Heart left ventricle (tissue), 16 donors: ENCODE measurements at regions not wholly inside any gene's neighbourhood (a gene's known extent, or its start where the extent isn't known, plus 50 kb on each side); places are given as distances from the start of the nearest gene placed in this dataset.

Experiments used
- ATAC-seq, 4 donors: fragments of 200-7000 bp; cut with Tn5 transposase; one replicate each; pipeline ENCODE4 v1.9.1; 2020 to 2022; ENCODE audit warnings: moderate library complexity in 4 of 4, mild to moderate bottlenecking in 3 of 4, moderate number of reproducible peaks in 1 of 4
- DNase-seq, 5 donors: peaks; one replicate each; pipeline ENCODE4 v3.0.0-alpha.2; 2020
- H3K27ac ChIP-seq, 12 donors: fragments of 200-600 bp; sonication (generic) in 4 of 12; one replicate each; pipeline versions ENCODE4 v1.5.0 to v1.8.0; 2016 to 2022; ENCODE audit warnings: mild to moderate bottlenecking in 2 of 12
- H3K27me3 ChIP-seq, 9 donors: fragments of 200-600 bp; sonication (generic) in 2 of 9; one replicate each; pipeline versions ENCODE4 v1.5.1 to v1.8.0; 2016 to 2022; ENCODE audit warnings: mild to moderate bottlenecking in 3 of 9
- H3K36me3 ChIP-seq, 9 donors: fragments of 200-600 bp; sonication (generic) in 2 of 9; one replicate each; pipeline versions ENCODE4 v1.5.0 to v1.8.0; 2018 to 2022; ENCODE audit warnings: mild to moderate bottlenecking in 2 of 9
- H3K4me1 ChIP-seq, 12 donors: fragments of 200-600 bp; sonication (generic) in 4 of 12; one replicate each; pipeline versions ENCODE4 v1.5.0 to v1.8.0; 2016 to 2022; ENCODE audit warnings: mild to moderate bottlenecking in 3 of 12
- H3K4me3 ChIP-seq, 12 donors: fragments of 200-600 bp; sonication (generic) in 4 of 12; one replicate each; pipeline versions ENCODE4 v1.5.0 to v1.8.0; 2017 to 2022; ENCODE audit warnings: mild to moderate bottlenecking in 9 of 12, moderate library complexity in 4 of 12
- H3K9me3 ChIP-seq, 12 donors: fragments of 200-600 bp; sonication (generic) in 4 of 12; one replicate each; pipeline versions ENCODE4 v1.5.0 to v1.8.0; 2016 to 2022; ENCODE audit warnings: mild to moderate bottlenecking in 1 of 12
- POLR2A ChIP-seq, 2 donors: fragments of 450-650 bp; IDR thresholded peaks; one replicate each; pipeline ENCODE4 v1.6.1; 2017; ENCODE audit warnings: antibody characterized with exemption in 2 of 2, mild to moderate bottlenecking in 2 of 2, moderate library complexity in 2 of 2
- WGBS, 4 donors: extraction: QIAGEN DNeasy Blood & Tissue Kit in 2 of 4; methylation state at CpG; one replicate each; pipeline versions ENCODE4 v1.1.5 to v1.1.7; 2013 to 2018; 5-methylcytosine and 5-hydroxymethylcytosine counted together
- intact Hi-C, 10 donors: fragments of 100-400 bp; cut with DNase I; formaldehyde crosslinking; loops; one replicate each; pipeline versions ENCODE4 v1.11.1 to v1.14.2; 2022
- TF ChIP-seq, protein P1 (sequence below), 12 donors: fragments of 200-600 bp; sonication (generic) in 4 of 12; IDR thresholded peaks; one replicate each; pipeline versions ENCODE4 v1.5.0 to v1.8.0; 2018 to 2022; ENCODE audit warnings: antibody characterized with exemption in 12 of 12, mild to moderate bottlenecking in 5 of 12
- donor health status: ischemic (EF 13 %, LVEDD 7.1; RV severe dilation, severe dysfunction).
- donor health status: healthy with polysubstance abuse.
- donor health status: DM: no; HTN: yes; CAD: no.
- donor health status: DM: no; HTN: no; CAD: no.
- donor health status: ischemic (EF 25% LVEDD 6.9; RV normal size, moderate dysfunction).
- donor health status: ischemic (EF 25% LVEDD 5.7; RV mildly dilated, moderate dysfunction).
- donor health status: healthy.
- donor health status: DM: yes; HTN: yes; CAD: no.
- donor health status: ischemic (EF 35%, LVEDD 5.7; RV mildly dilated, moderate dysfunction).
- donor health status: nonischemic (EF 11% LVEDD 7.7; RV severe dilation, severe dysfunction).
- donor health status: DM: yes; HTN: yes; CAD: no.
- donor health status: PGD.
- donor health status: ischemic (EF 29% LVEDD 5.4; RV normal size, mild dysfunction).
- donor health status: nonischemic (EF 23%, LVEDD 6.1; RV moderate dilation, normal function).

DNA sequence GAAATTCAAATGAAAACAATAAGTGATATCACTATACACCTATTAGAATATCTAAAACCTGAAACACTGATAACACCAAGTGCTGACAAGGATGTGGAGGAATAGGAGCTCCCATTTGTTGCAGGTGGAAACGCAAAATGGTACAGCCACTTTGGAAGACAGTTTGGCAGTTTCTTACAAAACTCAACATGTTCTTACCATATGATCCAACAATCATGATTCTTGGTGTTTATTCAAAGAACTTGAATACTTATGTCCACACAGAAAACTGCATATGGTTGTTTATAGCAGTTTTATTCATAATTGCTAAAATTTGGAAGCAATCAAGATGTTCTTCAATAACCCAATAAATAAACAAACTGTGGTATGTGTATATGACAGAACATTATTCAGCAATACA, 107.9 kb downstream of the FHDC1 start:
- Histone ChIP-seq H3K9me3 (peaks cover 0 to 7% (median 0%) of the 10 kb centered on the region in 12 donors), H3K36me3 (no peaks in the 10 kb centered on the region), H3K4me3 (no peak overlapping the region), H3K27ac (no peak overlapping the region), H3K27me3 (no peaks in the 10 kb centered on the region), H3K4me1 (no peaks in the 10 kb centered on the region)
- intact Hi-C loops: no loop called here
- DNase-seq: no peak
- 90 to 97% (median 93%) methylated on average over 1 of the region's 1 CpG for WGBS, 4 donors
- ATAC-seq: no peak
- TF ChIP-seq, protein P1, sequence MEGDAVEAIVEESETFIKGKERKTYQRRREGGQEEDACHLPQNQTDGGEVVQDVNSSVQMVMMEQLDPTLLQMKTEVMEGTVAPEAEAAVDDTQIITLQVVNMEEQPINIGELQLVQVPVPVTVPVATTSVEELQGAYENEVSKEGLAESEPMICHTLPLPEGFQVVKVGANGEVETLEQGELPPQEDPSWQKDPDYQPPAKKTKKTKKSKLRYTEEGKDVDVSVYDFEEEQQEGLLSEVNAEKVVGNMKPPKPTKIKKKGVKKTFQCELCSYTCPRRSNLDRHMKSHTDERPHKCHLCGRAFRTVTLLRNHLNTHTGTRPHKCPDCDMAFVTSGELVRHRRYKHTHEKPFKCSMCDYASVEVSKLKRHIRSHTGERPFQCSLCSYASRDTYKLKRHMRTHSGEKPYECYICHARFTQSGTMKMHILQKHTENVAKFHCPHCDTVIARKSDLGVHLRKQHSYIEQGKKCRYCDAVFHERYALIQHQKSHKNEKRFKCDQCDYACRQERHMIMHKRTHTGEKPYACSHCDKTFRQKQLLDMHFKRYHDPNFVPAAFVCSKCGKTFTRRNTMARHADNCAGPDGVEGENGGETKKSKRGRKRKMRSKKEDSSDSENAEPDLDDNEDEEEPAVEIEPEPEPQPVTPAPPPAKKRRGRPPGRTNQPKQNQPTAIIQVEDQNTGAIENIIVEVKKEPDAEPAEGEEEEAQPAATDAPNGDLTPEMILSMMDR (IDR thresholded peaks at IDR 0.05): no peak
- no peak for TF ChIP-seq POLR2A (IDR thresholded peaks at IDR 0.05)

DNA sequence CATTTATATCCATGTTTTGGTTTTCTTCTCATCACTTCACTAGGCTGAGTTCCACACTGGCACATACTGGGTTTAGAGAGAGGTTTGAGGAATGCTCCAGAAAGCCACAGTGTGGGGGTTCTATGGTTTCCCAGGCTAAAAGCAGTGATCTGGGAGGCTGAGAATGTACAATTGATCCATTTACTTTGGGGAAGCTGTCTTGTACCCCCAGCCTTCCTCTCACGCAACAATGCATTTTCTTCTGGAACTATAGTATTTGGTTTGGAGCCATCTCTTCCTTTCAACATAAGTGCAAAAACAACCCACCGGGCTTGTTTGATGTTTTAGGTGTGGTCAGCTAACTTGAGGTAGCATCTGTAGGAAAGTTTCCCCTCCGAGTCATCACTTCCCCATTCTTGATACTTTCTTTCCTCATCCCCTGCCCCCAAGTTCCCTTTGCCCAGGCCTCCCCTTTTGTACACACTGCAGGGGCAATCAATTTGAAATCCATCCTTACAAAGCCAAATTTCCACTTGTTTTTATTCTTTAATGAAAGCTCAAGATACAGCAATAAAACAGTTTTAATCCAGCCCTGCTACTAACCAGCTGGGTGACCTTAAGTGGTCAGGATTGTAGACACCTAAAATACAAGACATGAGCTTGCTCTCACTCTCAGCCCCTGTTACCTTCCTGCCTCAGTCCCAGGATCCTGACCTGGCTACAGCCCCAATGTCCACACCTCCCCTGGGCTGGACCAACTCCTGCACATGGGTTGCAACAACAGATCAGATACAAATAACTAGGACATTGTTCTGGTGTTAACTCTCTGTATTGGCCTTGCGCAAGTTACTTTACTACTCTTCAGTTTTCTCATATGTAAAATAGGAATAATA, 109.2 kb downstream of the FHDC1 start:
- Histone ChIP-seq H3K27me3 (no peaks in the 10 kb centered on the region), H3K27ac (no peak overlapping the region), H3K36me3 (no peaks in the 10 kb centered on the region), H3K9me3 (peaks cover 0 to 6% (median 0%) of the 10 kb centered on the region in 12 donors), H3K4me3 (no peak overlapping the region), H3K4me1 (no peaks in the 10 kb centered on the region)
- ATAC-seq (no peak), DNase-seq (no peak)
- 71 to 82% (median 75%) methylated on average over 4 of the region's 4 CpGs for WGBS, 4 donors
- TF ChIP-seq POLR2A (IDR thresholded peaks at IDR 0.05): no peak
- TF ChIP-seq, protein P1 (IDR thresholded peaks at IDR 0.05): no peak
- intact Hi-C loops: no loop called here

DNA sequence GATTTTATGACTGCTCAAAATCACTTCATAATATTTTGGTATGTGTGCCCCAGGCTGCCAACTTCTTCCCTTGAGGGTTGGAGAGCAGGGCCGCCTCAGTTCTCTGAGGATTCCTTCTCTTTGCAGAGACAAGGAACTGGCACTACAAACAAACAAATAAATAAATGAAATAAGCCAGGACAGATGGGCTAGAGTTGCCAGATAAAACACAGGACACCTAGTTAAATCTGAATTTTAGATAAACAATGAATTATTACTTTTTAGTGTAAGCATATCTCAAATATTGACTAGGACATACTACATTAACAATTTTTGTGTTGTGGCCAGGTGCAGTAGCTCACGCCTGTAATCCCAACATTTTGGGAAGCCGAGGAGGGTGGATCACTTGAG, 122.5 kb downstream of the FHDC1 start:
- TF ChIP-seq POLR2A (IDR thresholded peaks at IDR 0.05): no peak
- TF ChIP-seq, protein P1 (IDR thresholded peaks at IDR 0.05): no peak
- 84 to 92% (median 89%) methylated on average over 3 of the region's 3 CpGs for WGBS, 4 donors
- DNase-seq (no peak), ATAC-seq (no peak)
- intact Hi-C loops: no loop called here
- Histone ChIP-seq H3K27me3 (peaks cover 0 to 38% (median 8%) of the 10 kb centered on the region in 9 donors), H3K27ac (no peak overlapping the region), H3K9me3 (no peaks in the 10 kb centered on the region), H3K4me1 (no peaks in the 10 kb centered on the region), H3K4me3 (no peak overlapping the region), H3K36me3 (no peaks in the 10 kb centered on the region)

DNA sequence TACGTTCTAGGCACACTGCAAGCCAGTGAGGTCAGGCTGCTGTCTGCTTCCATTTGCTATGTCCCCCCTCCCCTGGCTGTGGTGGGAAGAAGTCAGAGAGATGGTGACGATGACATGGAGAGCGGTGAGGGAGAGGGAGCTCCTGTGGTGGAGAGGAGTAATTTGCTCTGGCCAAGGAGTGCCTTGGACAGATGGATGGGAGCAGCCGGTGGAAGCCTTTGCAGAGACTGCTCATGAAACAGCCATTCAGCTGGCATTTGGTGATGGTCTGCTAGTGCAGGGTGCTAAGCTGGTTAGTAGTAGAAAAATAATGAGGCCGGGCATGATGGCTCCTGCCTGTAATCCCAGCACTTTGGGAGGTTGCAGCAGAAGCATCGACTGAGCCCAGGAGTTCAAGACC, 124.1 kb downstream of the FHDC1 start:
- no peak for TF ChIP-seq POLR2A (IDR thresholded peaks at IDR 0.05)
- TF ChIP-seq, protein P1 (IDR thresholded peaks at IDR 0.05): no peak
- DNase-seq (no peak), ATAC-seq (no peak)
- no peaks in the 10 kb centered on the region for H3K4me1 ChIP-seq
- H3K4me3 ChIP-seq: no peak overlapping the region
- no peaks in the 10 kb centered on the region for H3K36me3 ChIP-seq
- WGBS, 4 donors: 67 to 80% (median 78%) methylated on average over 6 of the region's 6 CpGs
- no peaks in the 10 kb centered on the region for H3K9me3 ChIP-seq
- intact Hi-C loops: no loop called here
- peaks cover 0 to 31% (median 8%) of the 10 kb centered on the region in 9 donors for H3K27me3 ChIP-seq
- no peak overlapping the region for H3K27ac ChIP-seq
